ENCODE measurements at regions not wholly inside any gene's neighbourhood (a gene's known extent, or its start where the extent isn't known, plus 50 kb on each side); places are given as distances from the start of the nearest gene placed in this dataset.

DNA sequence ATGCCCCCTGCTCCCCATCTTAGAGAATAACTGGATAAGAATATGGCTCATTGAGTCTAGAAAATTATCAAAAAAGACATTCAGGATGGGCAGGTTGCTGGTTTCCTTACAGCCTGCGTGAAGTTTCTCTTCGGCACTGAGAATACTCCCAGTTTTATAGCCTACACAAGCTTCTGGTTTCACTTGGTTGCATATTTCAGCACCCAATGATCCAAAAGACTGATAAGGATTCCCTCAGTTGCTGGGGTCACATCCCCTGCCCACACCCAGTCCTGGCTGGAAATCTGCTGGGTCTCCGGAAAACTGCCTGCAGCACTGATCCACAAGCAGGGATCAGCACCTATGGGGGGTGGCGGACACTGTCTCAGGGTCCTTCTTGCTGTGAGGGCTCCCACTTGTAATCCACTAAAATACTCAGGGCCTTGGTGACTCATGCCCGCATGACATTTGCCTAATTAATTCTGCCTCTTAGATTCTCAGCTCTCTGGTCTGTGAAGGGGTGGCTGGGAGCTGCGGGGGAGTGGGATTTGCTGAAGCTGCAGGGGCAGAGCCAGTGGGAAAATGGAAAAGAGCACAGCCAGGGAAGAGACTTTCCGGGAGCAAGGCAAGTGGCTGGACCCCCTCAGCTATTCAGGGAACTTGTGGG, 142.5 kb downstream of the ZNF648 start:
- ChIA-PET CTCF (interaction anchor here (0.8 kb wide), 1 partner anchor 40 kb away, joined by 3 read pairs; no protein-coding TSS in a partner anchor), POLR2A (no interaction called here)

GRCh38 chr1:181911715-181912114, 149.8 kb downstream of the ZNF648 start:
- Histone ChIP-seq H2AFZ (ENCODE audit: low read depth) (no peak overlapping the region), H4K20me1 (ENCODE audit: insufficient read depth) (no peaks in the 10 kb centered on the region), H3K9ac (no peak overlapping the region), H3K4me2 (no peak overlapping the region), H3K36me3 (replicated peaks in 1 of 2; ENCODE audit: control insufficient read depth in 1 of 2, insufficient read depth in 2 of 2, low read length in 1 of 2) (no peaks in the 10 kb centered on the region), H3K9me3 (0 out of 2 replicates have a peak, but pooled peaks cover 7% of the 10 kb centered on the region), H3K9me2 (no peaks in the 10 kb centered on the region), H3K4me1 (ENCODE audit: control insufficient read depth in 1 of 2, insufficient read depth in 2 of 2, low read depth in 1 of 2, low read length in 1 of 2) (no peaks in the 10 kb centered on the region), H3F3A (replicated peaks; ENCODE audit: insufficient read depth) (no peaks in the 10 kb centered on the region), H3K79me2 (ENCODE audit: insufficient read depth) (no peaks in the 10 kb centered on the region), H3K27ac (ENCODE audit: low read depth in 2 of 2, low read length in 1 of 2) (no peak overlapping the region), H3K4me3 (ENCODE audit: low read depth in 2 of 2, low read length in 1 of 2) (no peak overlapping the region), H3K27me3 (ENCODE audit: insufficient read depth) (no peaks in the 10 kb centered on the region)
- WGBS (ENCODE audit: low lambda C conversion rate), result 0% methylated on average over 1 of the region's 1 CpG
- ChIA-PET POLR2A (no interaction called here), CTCF (no interaction called here)
- DNase-seq, result no peak
- TF ChIP-seq REST (IDR thresholded peaks at IDR 0.05; ENCODE audit: low read depth, low read length) (no peak), TAF1 (IDR thresholded peaks at IDR 0.05; ENCODE audit: borderline replicate concordance, low read depth, low read length) (no peak), RFX5 (IDR thresholded peaks at IDR 0.05; ENCODE audit: low read length) (no peak), POLR2AphosphoS5 (IDR thresholded peaks at IDR 0.05; ENCODE audit: low read depth, low read length) (no peak), JUND (IDR thresholded peaks at IDR 0.05) (no peak), USF2 (IDR thresholded peaks at IDR 0.05; ENCODE audit: borderline replicate concordance, low read depth, low read length) (no peak), GABPA (IDR thresholded peaks at IDR 0.05; ENCODE audit: low read depth) (no peak), EP300 (IDR thresholded peaks at IDR 0.05; ENCODE audit: borderline replicate concordance in 1 of 2, low read depth in 1 of 2, low read length in 1 of 2) (no peak), EZH2phosphoT487 (IDR thresholded peaks at IDR 0.05; ENCODE audit: borderline replicate concordance, low read depth) (no peak), YY1 (IDR thresholded peaks at IDR 0.05; ENCODE audit: low read depth) (no peak), GATA2 (CRISPR knock-in tag; IDR thresholded peaks at IDR 0.05) (no peak), CTCF (IDR thresholded peaks at IDR 0.05) (no peak)
- TF ChIP-seq, protein P1, sequence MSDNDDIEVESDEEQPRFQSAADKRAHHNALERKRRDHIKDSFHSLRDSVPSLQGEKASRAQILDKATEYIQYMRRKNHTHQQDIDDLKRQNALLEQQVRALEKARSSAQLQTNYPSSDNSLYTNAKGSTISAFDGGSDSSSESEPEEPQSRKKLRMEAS (IDR thresholded peaks at IDR 0.05; ENCODE audit: low read depth), result no peak
- TF ChIP-seq, protein P2, sequence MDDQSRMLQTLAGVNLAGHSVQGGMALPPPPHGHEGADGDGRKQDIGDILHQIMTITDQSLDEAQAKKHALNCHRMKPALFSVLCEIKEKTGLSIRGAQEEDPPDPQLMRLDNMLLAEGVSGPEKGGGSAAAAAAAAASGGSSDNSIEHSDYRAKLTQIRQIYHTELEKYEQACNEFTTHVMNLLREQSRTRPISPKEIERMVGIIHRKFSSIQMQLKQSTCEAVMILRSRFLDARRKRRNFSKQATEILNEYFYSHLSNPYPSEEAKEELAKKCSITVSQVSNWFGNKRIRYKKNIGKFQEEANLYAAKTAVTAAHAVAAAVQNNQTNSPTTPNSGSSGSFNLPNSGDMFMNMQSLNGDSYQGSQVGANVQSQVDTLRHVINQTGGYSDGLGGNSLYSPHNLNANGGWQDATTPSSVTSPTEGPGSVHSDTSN (IDR thresholded peaks at IDR 0.05), result no peak
- TF ChIP-seq, protein P3, sequence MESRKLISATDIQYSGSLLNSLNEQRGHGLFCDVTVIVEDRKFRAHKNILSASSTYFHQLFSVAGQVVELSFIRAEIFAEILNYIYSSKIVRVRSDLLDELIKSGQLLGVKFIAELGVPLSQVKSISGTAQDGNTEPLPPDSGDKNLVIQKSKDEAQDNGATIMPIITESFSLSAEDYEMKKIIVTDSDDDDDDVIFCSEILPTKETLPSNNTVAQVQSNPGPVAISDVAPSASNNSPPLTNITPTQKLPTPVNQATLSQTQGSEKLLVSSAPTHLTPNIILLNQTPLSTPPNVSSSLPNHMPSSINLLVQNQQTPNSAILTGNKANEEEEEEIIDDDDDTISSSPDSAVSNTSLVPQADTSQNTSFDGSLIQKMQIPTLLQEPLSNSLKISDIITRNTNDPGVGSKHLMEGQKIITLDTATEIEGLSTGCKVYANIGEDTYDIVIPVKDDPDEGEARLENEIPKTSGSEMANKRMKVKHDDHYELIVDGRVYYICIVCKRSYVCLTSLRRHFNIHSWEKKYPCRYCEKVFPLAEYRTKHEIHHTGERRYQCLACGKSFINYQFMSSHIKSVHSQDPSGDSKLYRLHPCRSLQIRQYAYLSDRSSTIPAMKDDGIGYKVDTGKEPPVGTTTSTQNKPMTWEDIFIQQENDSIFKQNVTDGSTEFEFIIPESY (IDR thresholded peaks at IDR 0.05; ENCODE audit: borderline replicate concordance, low read depth), result no peak

More for the DNA sequence above, 142.5 kb downstream of the ZNF648 start:
- Histone ChIP-seq H3K27ac (ENCODE audit: low read depth in 2 of 2, low read length in 1 of 2) (no peak overlapping the region), H3K9me3 (0 out of 2 replicates have a peak, but pooled peaks cover 8% of the 10 kb centered on the region), H3K4me1 (ENCODE audit: control insufficient read depth in 1 of 2, insufficient read depth in 2 of 2, low read depth in 1 of 2, low read length in 1 of 2) (no peaks in the 10 kb centered on the region), H3K9me2 (no peaks in the 10 kb centered on the region), H3K4me2 (no peak overlapping the region), H3F3A (replicated peaks; ENCODE audit: insufficient read depth) (no peaks in the 10 kb centered on the region), H3K36me3 (replicated peaks in 1 of 2; ENCODE audit: control insufficient read depth in 1 of 2, insufficient read depth in 2 of 2, low read length in 1 of 2) (no peaks in the 10 kb centered on the region), H3K79me2 (ENCODE audit: insufficient read depth) (no peaks in the 10 kb centered on the region), H3K27me3 (ENCODE audit: insufficient read depth) (no peaks in the 10 kb centered on the region), H2AFZ (ENCODE audit: low read depth) (no peak overlapping the region), H3K9ac (no peak overlapping the region), H3K4me3 (ENCODE audit: low read depth in 2 of 2, low read length in 1 of 2) (no peak overlapping the region), H4K20me1 (ENCODE audit: insufficient read depth) (no peaks in the 10 kb centered on the region)
- 10% methylated on average over 6 of the region's 7 CpGs for WGBS (ENCODE audit: low lambda C conversion rate)
- TF ChIP-seq NRF1 (IDR thresholded peaks at IDR 0.05; ENCODE audit: low read depth, low read length) (no peak), FOSL2 (IDR thresholded peaks at IDR 0.05; ENCODE audit: borderline replicate concordance, low read depth) (no peak), GATA2 (CRISPR knock-in tag; IDR thresholded peaks at IDR 0.05) (no peak)
- DNase-seq, result no peak

All from SK-N-SH (cell line).